IMR-90 (cell line): ENCODE measurements at regions not wholly inside any gene's neighbourhood (a gene's known extent, or its start where the extent isn't known, plus 50 kb on each side); places are given as distances from the start of the nearest gene placed in this dataset.

Experiments
- ATAC-seq: fragments of 200-7000 bp; cut with Tn5 transposase; 2 replicates; pipeline ENCODE4 v1.9.1; 2020; ENCODE audit warnings: low read depth, mild to moderate bottlenecking, moderate library complexity
- BruUV-seq: library from RNA; stranded (reverse); fragments of 400-500 nt; replicated peaks from 2 replicates; lab custom pipeline; 2021; lab: Mats Ljungman, UMichigan
- CTCF ChIA-PET: fragments of 300-600 bp; formaldehyde crosslinking; extraction: SDS; loops from one replicate; lab custom pipeline; 2021; ENCODE audit warnings: antibody characterized with exemption; lab: Yijun Ruan, JAX
- POLR2A ChIA-PET: fragments of 300-600 bp; sonication (Branson Sonifier 250); formaldehyde crosslinking; loops from one replicate; lab custom pipeline; 2022; ENCODE audit warnings: antibody characterized with exemption; ENCODE audit not compliant: unreplicated experiment; lab: Charles Lee
- DNase-seq: peaks from one replicate; pipeline ENCODE4 v3.0.0; 2013
- H2AFZ ChIP-seq: replicated peaks from 2 replicates; pipeline ENCODE3; 2013; ENCODE audit warnings: low read length, mild to moderate bottlenecking; ENCODE audit not compliant: poor library complexity
- H2AK5ac ChIP-seq: 2 replicates; pipeline ENCODE4 v1.6.1; 2013; ENCODE audit warnings: low read depth, low read length, inconsistent platforms
- H2AK9ac ChIP-seq: replicated peaks from 2 replicates; pipeline ENCODE3; 2013; ENCODE audit warnings: mild to moderate bottlenecking, low read depth, low read length, moderate library complexity; ENCODE audit not compliant: poor library complexity
- H2BK120ac ChIP-seq: 2 replicates; pipeline ENCODE4 v1.6.1; 2013; ENCODE audit warnings: low read depth, low read length, inconsistent platforms
- H2BK15ac ChIP-seq: 3 replicates; pipeline ENCODE4 v1.6.1; 2013; ENCODE audit warnings: low read depth, low read length, inconsistent platforms
- H2BK20ac ChIP-seq: 2 replicates; pipeline ENCODE4 v1.6.1; 2013; ENCODE audit warnings: low read depth, mild to moderate bottlenecking, inconsistent platforms, low read length, moderate library complexity
- H2BK5ac ChIP-seq: 2 replicates; pipeline ENCODE4 v1.6.1; 2013; ENCODE audit warnings: mild to moderate bottlenecking, low read depth, low read length, inconsistent platforms; ENCODE audit not compliant: poor library complexity, severe bottlenecking
- H3K14ac ChIP-seq: replicated peaks from 2 replicates; pipeline ENCODE4 v1.6.1; 2013; ENCODE audit warnings: low read depth, low read length, inconsistent platforms
- H3K18ac ChIP-seq: 2 replicates; pipeline ENCODE4 v1.6.1; 2013; ENCODE audit warnings: low read depth, low read length, control low read depth
- H3K23ac ChIP-seq: 2 replicates; pipeline ENCODE4 v1.6.1; 2013; ENCODE audit warnings: low read depth, low read length, inconsistent platforms
- H3K27ac ChIP-seq: 2 replicates; pipeline ENCODE4 v1.5.1; 2013; ENCODE audit warnings: mild to moderate bottlenecking, control low read depth, low read length; ENCODE audit not compliant: insufficient read depth
- H3K27me3 ChIP-seq: 2 replicates; pipeline ENCODE4 v1.6.1; 2013; ENCODE audit warnings: low read length; ENCODE audit not compliant: control insufficient read depth, insufficient read depth
- H3K36me3 ChIP-seq: 2 replicates; pipeline ENCODE4 v1.6.1; 2013; ENCODE audit warnings: low read length, mixed read lengths; ENCODE audit not compliant: control insufficient read depth, insufficient read depth
- H3K4ac ChIP-seq: 2 replicates; pipeline ENCODE4 v1.6.1; 2013; ENCODE audit warnings: low read depth, low read length, inconsistent platforms
- H3K4me1 ChIP-seq: 2 replicates; pipeline ENCODE4 v1.6.1; 2013; ENCODE audit warnings: low read length, mixed read lengths; ENCODE audit not compliant: control insufficient read depth, insufficient read depth
- H3K4me2 ChIP-seq: 2 replicates; pipeline ENCODE4 v1.6.1; 2013; ENCODE audit warnings: low read depth, mild to moderate bottlenecking, control low read depth, low read length, moderate library complexity
- H3K4me3 ChIP-seq: 2 replicates; pipeline ENCODE4 v1.5.1; 2013; ENCODE audit warnings: low read depth, mild to moderate bottlenecking, control low read depth, low read length, moderate library complexity; ENCODE audit not compliant: insufficient read depth
- H3K56ac ChIP-seq: 2 replicates; pipeline ENCODE4 v1.6.1; 2013; ENCODE audit warnings: low read length, inconsistent platforms; ENCODE audit not compliant: insufficient read depth; ENCODE audit errors: extremely low read depth
- H3K79me1 ChIP-seq, 2 experiments: 2 replicates each; pipeline ENCODE4 v1.6.1; 2013; ENCODE audit warnings: low read length in 2 of 2, inconsistent platforms in 1 of 2, low read depth in 1 of 2
- H3K9ac ChIP-seq: 2 replicates; pipeline ENCODE4 v1.6.1; 2013; ENCODE audit warnings: low read depth, low read length, control low read depth
- H3K9me1 ChIP-seq: 2 replicates; pipeline ENCODE4 v1.6.1; 2013; ENCODE audit warnings: low read length, inconsistent platforms; ENCODE audit not compliant: insufficient read depth
- H3K9me3 ChIP-seq: 2 replicates; pipeline ENCODE4 v1.6.1; 2013; ENCODE audit warnings: low read length; ENCODE audit not compliant: control insufficient read depth, insufficient read depth
- H4K20me1 ChIP-seq: 2 replicates; pipeline ENCODE4 v1.6.1; 2013; ENCODE audit warnings: low read length, inconsistent platforms; ENCODE audit not compliant: insufficient read depth
- H4K5ac ChIP-seq: 2 replicates; pipeline ENCODE4 v1.6.1; 2013; ENCODE audit warnings: mild to moderate bottlenecking, low read depth, low read length, control low read depth
- H4K8ac ChIP-seq, 2 experiments: 2 replicates each; pipeline ENCODE4 v1.6.1; 2013; ENCODE audit warnings: low read depth in 2 of 2, low read length in 2 of 2, control low read depth in 1 of 2, inconsistent platforms in 1 of 2
- H4K91ac ChIP-seq: 2 replicates; pipeline ENCODE4 v1.6.1; 2013; ENCODE audit warnings: low read depth, low read length, inconsistent platforms; ENCODE audit not compliant: insufficient read depth
- BHLHE40 ChIP-seq: fragments of 150-350 bp; IDR thresholded peaks from 2 replicates; pipeline ENCODE4 v1.6.1; 2016; ENCODE audit warnings: mild to moderate bottlenecking, low read depth, low read length
- ELK1 ChIP-seq: fragments of 150-350 bp; IDR thresholded peaks from 2 replicates; pipeline ENCODE4 v1.6.1; 2016; ENCODE audit warnings: low read depth, mild to moderate bottlenecking, low read length, moderate library complexity, borderline replicate concordance
- MAFK ChIP-seq: IDR thresholded peaks from 2 replicates; pipeline ENCODE4 v1.6.1; 2012; ENCODE audit warnings: low read depth, low read length, improper control_type of control experiment
- NFE2L2 ChIP-seq: fragments of 150-350 bp; IDR thresholded peaks from 2 replicates; pipeline ENCODE4 v1.6.1; 2016; ENCODE audit warnings: low read depth, mild to moderate bottlenecking, low read length
- POLR2A ChIP-seq: IDR thresholded peaks from 2 replicates; pipeline ENCODE4 v1.6.1; 2012; ENCODE audit warnings: mild to moderate bottlenecking, low read depth, low read length
- SMC3 ChIP-seq: fragments of 150-350 bp; IDR thresholded peaks from 2 replicates; pipeline ENCODE4 v1.6.1; 2016; ENCODE audit warnings: low read depth, mild to moderate bottlenecking, antibody characterized with exemption, low read length, moderate library complexity
- USF2 ChIP-seq: fragments of 150-350 bp; IDR thresholded peaks from 2 replicates; pipeline ENCODE4 v1.6.1; 2017; ENCODE audit warnings: mild to moderate bottlenecking, antibody characterized with exemption, low read length, low read depth
- WGBS, 2 experiments: methylation state at CpG; one replicate each; pipeline versions ENCODE4 v1.1.5 to v1.1.7; 2013; ENCODE audit warnings: missing lambda C conversion rate in 2 of 2; ENCODE audit not compliant: insufficient read length in 1 of 2; ENCODE audit errors: extremely low coverage in 2 of 2; 5-methylcytosine and 5-hydroxymethylcytosine counted together
- dilution Hi-C: fragments of 300-500 bp; cut with HindIII; formaldehyde crosslinking; loops from one replicate; pipeline ENCODE4 v1.14.3; 2018; ENCODE audit warnings: low sequenced_read_pairs; ENCODE audit not compliant: unreplicated experiment
- in situ Hi-C: fragments of 300-500 bp; cut with MboI; formaldehyde crosslinking; loops from 3 replicates; pipeline ENCODE4 v1.14.3; 2019; ENCODE audit warnings: low sequenced_read_pairs, inconsistent platforms, mixed read lengths
- intact Hi-C: fragments of 100-400 bp; cut with micrococcal nuclease; formaldehyde crosslinking; loops from 2 replicates; pipeline ENCODE4 v1.10.0; 2022

GRCh38 chr2:150228936-150229335, 258.5 kb downstream of the RND3 start:
- no peak overlapping the region for H2BK5ac ChIP-seq
- H3K4me3 ChIP-seq = no peak overlapping the region
- dilution Hi-C loops = no loop called here
- H3K79me1 ChIP-seq = no peaks in the 10 kb centered on the region
- H3K9ac ChIP-seq = no peak overlapping the region
- no TSS peak for BruUV-seq
- in situ Hi-C loops = no loop called here
- H4K8ac ChIP-seq = peak overlapping the region in 1 of 2 experiments; percentile 19; a peak in 1 of 4 replicates
- H3K18ac ChIP-seq = no peak overlapping the region
- H3K9me1 ChIP-seq = no peaks in the 10 kb centered on the region
- intact Hi-C loops = no loop called here
- no peaks in the 10 kb centered on the region for H3K9me3 ChIP-seq
- TF ChIP-seq NFE2L2 = no peak; the same call in 1 of the 2 replicates
- no peak for TF ChIP-seq ELK1
- TF ChIP-seq SMC3 = no peak
- no peak for TF ChIP-seq MAFK
- TF ChIP-seq BHLHE40 = no peak
- TF ChIP-seq USF2 = no peak
- no peak for TF ChIP-seq POLR2A
- WGBS, 2 experiments = no CpG with 5 or more reads among the region's 1 CpG
- H2AK5ac ChIP-seq = peak overlapping the region; percentile 72; the same call in 1 of the 2 replicates
- 0 out of 2 replicates have a peak overlapping the region, but pooled peaks have one; percentile 45 for H3K14ac ChIP-seq
- POLR2A ChIA-PET = no interaction called here
- H3K56ac ChIP-seq = 0 out of 2 replicates have a peak overlapping the region, but pooled peaks have one; percentile 10
- H4K91ac ChIP-seq = no peak overlapping the region
- H3K27ac ChIP-seq = no peak overlapping the region
- no peak overlapping the region for H4K5ac ChIP-seq
- H2AFZ ChIP-seq = no peak overlapping the region
- peak overlapping the region; percentile 48; the same call in 1 of the 2 replicates for H3K4ac ChIP-seq
- no peaks in the 10 kb centered on the region for H3K27me3 ChIP-seq
- H4K20me1 ChIP-seq = no peaks in the 10 kb centered on the region
- peak overlapping the region; percentile 34; the same call in 2 of the 3 replicates for H2BK15ac ChIP-seq
- CTCF ChIA-PET = interaction anchor here (0.6 kb wide), 3 partner anchors 21 to 933 kb away, joined by 3 to 8 read pairs (median 3); no protein-coding TSS in a partner anchor
- 0 out of 2 replicates have a peak overlapping the region, but pooled peaks have one; percentile 37 for H3K23ac ChIP-seq
- H2AK9ac ChIP-seq = no peak overlapping the region
- H3K36me3 ChIP-seq = no peaks in the 10 kb centered on the region
- ATAC-seq = peak; percentile 65
- no peak for DNase-seq
- no peak overlapping the region for H3K4me2 ChIP-seq
- peak overlapping the region; percentile 33; the same call in 1 of the 2 replicates for H2BK120ac ChIP-seq
- H2BK20ac ChIP-seq = no peak overlapping the region; the same call in 1 of the 2 replicates
- no peaks in the 10 kb centered on the region for H3K4me1 ChIP-seq
